IPS-NIHi11 (cell line): ENCODE measurements at regions not wholly inside any gene's neighbourhood (a gene's known extent, or its start where the extent isn't known, plus 50 kb on each side); places are given as distances from the start of the nearest gene placed in this dataset.
A peak's percentile ranks its signal among the peaks of the same experiment; 100 is the strongest.
"Not testable (repeated sequence)": the region's sequence is repeated elsewhere in the genome, so short reads cannot be mapped to it uniquely, and the experiment has no call there.

ENCODE experiments used
- DNase-seq: peaks from one replicate; pipeline ENCODE4 v3.0.0; 2012; ENCODE audit warnings: mixed read lengths, low spot score

DNA sequence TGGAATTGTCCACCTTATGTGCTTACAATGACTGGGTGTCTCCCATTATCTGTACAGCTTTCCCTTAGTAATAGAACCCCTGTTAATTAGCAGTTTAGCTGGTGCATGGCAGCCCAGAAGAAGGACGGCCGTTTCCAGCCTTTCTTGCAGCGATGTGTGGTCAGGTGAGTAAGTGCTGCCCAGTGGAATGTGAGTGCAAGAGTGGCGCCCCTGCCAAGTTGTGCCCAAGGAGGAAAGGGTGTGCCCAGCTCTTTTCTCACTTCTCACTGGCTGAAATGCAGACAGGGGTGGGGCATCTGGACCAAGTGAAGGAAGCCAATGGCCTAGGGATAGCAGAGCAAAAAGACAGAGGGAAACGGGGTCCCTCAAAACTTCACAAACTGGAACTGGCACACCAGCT lies 296.8 kb downstream of the PREX1 start:
- no peak for DNase-seq

DNA sequence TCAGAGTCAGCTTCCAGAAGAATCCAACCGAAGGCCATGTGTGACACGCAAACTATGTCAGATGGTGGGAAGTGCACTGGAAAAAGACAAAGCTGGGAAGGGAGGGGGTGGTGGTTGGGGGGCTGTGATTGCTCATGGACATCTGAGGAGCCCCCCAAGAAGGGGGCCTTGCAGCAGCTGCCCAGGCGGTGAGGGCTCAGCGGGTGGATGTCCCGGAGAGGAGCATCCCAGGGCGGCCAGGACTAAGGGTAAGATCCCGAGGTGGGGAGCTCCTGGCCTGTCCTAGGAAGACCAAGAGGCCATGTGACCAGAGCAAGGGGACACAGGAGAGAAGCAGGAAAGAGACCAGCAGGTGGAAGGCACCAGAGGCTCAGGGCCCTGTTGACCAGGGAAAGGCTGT lies 299.5 kb downstream of the PREX1 start:
- no peak for DNase-seq

DNA sequence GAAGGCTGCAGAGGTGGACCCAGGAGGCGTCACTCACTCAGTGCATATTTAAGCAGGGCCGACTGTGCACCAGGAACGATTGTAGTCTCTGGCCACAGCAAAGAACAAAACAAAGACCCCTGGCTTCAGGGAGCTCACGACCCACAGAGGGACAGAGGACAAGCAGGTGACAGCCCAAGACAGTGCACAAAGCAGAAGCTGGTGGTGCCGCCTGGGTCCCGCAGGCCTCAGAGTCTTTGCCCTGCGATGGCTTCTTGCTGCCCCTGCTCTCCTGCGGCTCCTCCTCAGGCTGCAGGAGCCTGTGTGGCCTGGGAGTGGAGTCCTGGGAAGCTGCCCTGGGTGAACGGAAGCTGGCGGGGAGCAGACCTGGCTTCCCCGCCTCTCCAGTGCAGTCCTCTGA lies 300.0 kb downstream of the PREX1 start:
- no peak for DNase-seq

DNA sequence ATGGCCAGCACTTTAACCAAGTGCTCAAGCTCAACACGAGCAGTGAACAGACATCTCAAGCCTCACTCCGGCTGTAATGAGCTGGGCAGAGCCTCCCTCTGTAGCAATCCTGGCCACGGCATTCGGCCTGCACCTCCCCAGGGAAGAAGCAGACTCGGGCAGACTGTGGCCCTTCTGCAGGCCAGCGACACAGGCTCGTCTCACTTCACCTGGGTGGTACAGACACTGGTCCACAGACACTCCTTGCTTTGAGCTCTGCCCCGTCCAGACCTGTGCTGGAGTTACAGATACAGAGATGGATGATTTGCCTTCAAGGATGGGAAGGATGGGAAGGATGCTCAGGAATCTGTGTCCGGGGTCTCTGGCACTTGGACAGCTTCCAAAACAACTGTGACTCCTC lies 300.9 kb downstream of the PREX1 start:
- DNase-seq, result no peak

DNA sequence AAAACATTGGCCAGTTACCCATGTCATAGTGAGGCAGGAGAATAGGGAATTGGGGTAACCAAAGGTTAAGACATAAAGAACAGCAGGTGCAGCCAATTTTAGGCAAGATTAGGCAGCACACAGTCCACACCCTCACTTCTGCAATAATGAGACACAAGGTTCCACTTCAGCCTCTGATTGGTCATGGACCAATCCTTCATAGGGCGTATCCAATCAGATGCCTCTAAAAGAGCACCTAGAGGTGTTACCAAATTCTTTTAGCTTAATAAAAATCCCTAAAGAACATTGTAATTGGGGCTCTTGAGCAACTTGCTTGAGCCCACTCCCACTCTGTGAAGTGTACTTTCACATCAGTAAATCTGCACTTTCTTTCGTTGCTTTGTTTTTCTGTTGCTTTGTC lies 302.4 kb downstream of the PREX1 start:
- DNase-seq, result no peak

DNA sequence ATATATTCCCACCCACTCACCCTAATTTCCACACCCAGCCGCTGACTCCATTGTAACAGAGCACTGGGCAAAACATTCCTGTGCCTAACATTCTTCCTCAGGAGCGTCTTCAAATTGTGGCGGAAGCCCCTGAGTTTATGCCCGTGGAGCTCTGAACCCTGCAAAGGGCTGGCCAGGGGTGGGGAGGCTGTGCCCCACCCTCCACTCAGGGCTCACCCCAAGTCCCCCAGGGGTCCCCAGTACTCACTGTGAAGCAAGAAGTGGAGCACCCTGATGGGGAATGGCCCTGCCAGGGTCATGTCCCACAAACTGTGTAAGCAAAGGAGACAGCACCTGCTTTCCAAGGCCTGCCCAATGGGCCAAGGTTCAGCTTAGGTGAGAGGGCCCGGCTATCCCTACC lies 303.2 kb downstream of the PREX1 start:
- DNase-seq, result no peak

DNA sequence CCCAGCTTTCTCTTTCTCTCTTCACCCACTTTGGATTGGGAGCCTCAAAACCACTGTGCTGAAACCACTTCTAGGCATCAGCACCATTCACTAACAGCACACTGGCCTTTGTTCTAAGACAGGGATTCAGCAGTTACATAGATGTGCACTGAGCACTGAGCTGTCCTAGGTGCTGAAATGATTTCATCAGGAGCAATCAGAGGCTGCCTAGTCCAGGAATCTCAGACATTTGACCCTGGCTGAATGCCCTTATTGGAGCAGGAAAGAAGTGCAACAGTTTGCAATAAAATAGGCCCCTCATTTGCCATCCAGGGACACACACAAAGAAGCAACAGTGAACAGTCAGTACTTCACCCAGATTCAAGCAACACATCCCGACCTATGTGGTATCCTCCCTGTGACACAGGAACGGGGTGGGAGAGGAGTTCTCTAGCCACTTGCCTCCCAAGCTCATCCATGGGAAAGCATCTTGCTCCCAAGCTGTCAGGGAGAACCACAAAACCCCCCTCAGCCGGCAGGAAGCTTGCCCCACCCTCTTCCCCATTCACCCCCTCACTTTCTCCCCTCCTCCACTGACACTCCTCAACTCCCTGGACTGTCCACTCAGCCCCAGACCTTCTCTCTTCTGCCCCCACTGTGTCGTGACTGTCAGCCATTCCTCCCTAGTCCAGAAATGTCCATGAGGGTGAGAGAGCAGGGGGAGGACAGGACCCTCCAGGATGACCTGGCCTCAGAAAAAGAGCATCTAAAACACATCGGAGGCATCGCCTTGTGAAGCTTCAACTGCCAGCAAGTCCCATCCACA lies 304.4 kb downstream of the PREX1 start:
- DNase-seq, result peak; percentile 90

DNA sequence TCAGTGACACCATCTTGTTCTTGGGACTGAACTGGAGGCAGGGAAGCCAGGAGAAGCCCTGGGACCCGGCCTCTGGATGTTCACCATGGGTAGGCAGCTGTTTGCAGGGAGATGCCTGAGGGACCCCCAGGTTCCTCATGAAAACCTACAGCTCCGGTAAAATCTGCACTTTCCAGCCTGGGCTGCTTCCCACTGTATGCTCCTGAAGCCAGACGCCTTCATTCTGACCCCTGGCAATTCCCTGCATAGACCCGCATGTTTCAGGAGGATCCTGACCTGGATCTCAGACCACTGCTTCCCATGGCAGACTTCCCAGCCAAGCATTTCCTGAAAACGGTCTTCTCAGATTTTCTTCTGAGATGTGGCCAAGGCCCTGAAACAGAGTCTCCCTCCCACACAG lies 306.7 kb downstream of the PREX1 start:
- DNase-seq, result no peak

DNA sequence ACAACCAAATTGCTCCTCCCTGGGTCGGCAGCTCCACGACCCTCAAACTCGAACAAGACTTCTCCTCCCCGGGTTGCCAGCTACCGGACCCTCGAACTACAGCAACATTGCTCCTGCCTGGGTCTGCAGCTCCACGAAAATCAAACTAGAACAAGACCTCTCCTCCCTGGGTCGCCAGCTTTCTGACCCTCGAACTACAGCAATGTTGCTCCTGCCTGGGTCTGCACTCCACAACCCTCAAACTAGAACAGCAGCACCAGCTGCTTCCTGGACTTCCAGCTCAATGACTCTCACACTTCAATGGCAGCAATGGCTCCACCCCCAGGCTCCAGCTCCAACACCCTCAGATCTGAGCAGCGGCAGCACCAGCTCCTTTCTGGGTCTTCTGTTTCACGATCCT lies 311.6 kb downstream of the PREX1 start:
- DNase-seq, result peak; percentile 43

DNA sequence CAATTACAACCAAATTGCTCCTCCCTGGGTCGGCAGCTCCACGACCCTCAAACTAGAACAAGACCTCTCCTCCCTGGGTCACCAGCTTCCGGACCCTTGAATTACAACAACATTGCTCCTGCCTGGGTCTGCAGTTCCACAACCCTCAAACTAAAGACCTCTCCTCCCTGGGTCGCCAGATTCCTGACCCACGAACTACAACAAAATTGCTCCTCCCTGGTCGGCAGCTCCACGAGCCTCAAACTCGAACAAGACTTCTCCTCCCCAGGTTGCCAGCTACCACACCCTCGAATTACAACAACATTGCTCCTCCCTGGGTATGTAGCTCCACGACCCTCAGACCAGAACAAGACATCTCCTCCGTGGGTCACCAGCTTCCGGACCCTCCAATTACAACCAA lies 313.2 kb downstream of the PREX1 start:
- DNase-seq, result not testable (repeated sequence)

DNA sequence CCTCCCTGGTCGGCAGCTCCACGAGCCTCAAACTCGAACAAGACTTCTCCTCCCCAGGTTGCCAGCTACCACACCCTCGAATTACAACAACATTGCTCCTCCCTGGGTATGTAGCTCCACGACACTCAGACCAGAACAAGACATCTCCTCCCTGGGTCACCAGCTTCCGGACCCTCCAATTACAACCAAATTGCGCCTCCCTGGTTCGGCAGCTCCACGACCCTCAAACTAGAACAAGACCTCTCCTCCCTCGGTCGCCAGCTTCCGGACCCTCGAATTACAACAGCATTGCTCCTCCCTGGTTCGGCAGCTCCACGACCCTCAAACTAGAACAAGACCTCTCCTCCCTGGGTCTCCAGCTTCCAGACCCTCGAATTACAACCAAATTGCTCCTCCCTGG lies 315.3 kb downstream of the PREX1 start:
- DNase-seq, result not testable (repeated sequence)

DNA sequence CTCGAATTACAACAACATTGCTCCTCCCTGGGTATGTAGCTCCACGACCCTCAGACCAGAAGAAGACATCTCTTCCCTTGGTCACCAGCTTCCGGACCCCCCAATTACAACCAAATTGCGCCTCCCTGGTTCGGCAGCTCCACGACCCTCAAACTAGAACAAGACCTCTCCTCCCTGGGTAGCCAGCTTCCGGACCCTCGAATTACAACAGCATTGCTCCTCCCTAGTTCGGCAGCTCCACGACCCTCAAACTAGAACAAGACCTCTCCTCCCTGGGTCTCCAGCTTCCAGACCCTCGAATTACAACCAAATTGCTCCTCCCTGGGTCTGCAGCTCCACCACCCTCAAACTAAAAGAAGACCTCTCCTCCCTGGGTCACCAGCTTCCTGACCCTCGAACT lies 322.7 kb downstream of the PREX1 start:
- DNase-seq, result not testable (repeated sequence)

DNA sequence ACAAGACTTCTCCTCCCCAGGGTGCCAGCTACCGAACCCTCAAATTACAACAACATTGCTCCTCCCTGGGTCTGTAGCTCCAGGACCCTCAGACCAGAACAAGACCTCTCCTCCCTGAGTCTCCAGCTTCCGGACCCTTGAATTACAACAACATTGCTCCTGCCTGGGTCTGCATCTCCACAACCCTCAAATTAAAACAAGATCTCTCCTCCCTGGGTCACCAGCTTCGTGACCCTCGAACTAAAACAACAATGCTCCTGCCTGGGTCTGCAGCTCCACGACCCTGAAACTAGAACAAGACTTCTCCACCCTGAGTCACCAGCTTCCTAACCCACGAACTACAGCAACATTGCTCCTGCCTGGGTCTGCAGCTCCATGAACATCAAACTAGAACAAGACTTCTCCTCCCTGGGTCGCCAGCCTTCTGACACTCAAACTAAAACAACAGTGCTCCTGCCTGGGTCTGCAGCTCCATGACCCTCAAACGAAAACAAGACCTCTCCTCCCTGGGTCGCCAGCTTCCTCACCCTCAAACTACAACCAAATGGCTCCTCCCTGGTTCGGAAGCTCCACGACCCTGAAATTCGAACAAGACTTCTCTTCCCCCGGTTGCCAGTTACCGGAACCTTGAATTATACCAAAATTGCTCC lies 324.5 kb downstream of the PREX1 start:
- DNase-seq, result no peak

DNA sequence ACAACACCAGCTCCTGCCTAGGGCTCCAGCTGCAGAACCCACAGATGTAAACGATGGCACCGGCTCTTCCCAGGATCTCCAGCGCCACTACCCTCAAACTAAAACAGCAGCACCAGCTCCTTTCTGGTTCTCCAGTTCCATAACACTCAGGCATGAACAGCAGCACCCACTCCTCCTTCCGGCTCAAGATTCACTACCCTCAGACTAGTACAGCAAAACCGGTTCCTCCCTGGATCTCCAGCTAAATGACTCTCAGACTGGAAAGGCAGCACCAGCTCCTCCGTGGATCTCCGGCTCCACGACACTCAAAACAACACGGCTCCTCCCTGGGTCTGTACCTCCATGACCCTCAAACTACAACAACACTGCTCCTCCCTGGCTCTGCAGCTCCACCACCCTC lies 325.0 kb downstream of the PREX1 start:
- DNase-seq, result no peak

DNA sequence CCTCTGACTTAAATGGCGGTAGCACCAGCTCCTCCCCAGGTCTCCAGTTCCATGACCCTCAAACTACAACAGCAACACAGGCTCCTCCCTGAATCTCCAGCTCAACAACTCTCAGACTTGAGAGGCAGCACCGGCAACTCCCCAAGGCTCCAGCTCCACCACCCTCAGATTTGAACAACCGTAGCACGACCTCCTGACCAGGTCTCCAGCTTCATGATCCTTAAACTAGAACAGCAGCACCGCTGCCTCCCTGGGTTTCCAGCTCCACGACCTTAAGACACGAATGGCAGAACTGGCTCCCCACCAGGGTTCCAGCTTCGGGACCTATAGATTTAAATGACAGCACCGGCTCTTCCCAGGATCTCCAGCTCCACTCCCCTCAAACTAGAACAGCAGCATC lies 325.8 kb downstream of the PREX1 start:
- DNase-seq, result no peak

DNA sequence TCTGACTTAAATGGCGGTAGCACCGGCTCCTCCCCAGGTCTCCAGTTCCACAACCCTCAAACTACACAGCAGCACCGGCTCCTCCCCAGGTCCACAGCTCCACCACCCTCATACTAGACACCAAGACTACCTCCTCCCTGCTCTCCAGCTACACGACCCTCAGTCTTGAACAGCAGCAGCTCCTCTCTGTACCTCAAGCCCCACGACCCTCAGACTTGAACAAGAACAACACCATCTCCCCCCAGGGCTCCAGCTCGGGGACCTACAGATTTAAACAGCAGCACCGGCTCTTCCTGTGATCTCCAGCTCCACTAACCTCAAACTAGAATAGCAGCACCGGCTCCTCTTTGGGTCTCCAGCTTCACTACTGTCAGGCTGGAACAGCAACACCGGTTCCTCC lies 326.9 kb downstream of the PREX1 start:
- not testable (repeated sequence) for DNase-seq

DNA sequence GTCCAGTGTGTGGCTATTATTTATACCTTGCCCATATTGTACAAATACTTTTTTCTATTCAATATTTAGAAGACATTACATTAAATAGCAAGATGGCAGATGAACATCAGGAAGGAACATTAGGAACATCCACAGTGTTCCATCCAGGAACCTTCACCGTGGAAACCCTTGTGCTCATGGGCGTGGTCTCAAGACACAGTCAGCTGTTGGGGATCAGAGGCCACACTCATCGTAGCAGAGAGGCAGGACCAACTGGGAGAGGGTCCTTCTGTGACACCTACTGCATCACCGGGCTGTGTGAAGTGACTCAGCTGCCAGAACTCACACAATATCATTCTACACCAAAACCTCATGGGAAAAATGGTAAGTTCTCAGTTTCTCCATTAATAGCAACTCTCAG lies 328.9 kb downstream of the PREX1 start:
- not testable (repeated sequence) for DNase-seq

DNA sequence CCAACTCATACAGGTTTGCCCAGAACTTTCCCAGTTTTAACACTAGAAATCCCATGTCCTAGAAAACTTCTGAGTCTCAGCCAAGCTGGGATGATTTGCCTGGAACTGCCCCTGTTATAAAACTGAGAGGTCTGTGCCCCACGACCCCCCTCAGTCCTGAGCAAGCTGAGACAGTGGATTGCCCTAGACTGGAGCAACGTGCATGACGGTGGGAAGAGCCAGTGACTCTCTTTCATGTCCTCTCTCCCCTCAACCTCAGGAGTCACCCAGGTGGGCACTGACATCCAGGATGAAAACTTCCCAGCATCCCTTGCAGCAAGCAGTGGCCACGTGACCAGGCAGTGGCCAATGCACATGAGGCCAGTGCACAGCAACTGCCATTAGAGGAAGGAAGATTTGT lies 329.7 kb downstream of the PREX1 start:
- DNase-seq, result not testable (repeated sequence)

DNA sequence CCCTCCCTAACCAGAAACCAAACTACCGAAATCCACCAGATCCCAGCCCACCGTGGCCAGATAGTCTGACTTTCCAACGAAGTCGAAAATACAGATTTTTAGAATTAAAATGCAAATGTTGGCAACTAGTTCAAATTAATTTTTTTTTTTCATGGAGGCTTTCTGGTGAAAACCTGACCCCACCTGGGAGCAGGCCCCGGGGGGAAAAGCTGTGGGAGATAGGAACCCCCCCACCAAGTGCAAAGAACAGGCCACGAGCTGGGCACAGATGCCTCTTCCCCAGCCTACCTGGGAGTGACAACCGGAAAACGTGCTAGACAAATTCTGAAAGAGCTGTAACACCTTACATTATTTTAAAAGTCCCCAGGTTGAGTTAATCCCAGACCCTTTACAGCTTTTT lies 333.8 kb downstream of the PREX1 start:
- DNase-seq, result no peak

DNA sequence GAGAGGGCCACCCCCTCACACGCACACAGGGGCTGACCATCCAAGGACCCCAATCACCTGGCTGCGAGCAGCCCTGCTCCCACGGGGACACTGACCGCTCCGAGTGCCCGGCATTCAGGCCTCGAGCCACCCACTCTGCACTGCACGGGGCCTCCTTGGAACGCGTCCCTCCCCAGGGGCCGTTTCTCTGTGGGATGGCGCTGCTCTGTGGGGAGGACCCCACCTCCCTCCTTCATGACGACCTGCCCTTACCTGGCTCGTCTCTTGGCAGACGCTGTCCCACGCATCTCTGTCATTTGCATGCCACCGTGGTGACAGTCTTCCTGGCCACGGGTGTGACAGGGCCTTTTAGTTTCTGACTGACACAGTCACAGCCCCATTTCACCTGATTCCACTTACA lies 334.5 kb downstream of the PREX1 start:
- not testable (repeated sequence) for DNase-seq

DNA sequence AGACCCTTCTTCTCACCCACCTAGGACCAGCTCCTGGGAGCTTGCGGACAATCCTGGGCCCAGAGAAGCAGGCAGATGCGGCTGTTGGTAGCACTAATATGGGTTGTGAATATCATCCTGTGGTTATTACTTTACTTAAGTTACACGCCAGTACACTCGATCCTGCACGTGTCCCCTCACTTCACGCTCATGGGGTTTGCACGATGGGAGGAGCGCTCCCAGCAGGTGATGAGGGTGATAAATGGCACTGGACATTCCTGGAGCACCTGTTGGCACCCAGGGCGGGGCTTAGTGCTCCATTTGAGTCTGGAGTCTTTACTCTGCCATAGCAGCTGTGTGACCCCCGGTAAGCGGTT lies 335.1 kb downstream of the PREX1 start:
- DNase-seq, result no peak

DNA sequence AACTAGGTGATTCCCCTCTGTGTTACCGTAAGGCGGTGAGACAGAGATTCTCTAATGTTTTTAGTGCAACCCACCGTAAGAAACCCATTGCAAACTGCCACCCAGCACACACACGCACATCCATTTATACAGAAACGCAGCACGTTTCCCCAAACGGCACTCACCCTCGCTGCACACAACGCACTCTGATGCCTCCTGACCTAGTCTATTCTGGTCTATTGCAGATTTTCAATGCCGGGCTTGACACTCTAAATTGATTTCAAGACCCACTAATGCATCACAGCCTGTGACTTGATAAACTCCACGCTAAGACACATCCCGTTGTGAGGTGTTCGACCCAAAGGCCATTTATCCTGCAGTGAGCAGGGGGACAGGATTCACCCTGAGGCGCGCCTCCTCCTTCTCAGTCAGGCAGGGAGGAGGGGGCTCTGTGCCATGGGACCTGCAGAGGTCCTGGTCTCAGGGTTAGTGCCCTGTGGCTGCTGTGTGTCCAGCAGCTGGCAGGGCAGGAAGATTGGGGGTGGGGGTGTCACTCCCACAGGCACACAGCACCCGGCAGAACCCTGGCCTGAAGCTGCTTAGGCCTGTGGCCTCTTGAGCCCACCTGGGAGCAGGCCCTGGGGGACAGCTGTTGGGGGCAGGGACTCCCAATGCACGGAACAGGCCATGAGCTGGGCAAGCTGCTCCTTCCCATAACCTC lies 335.6 kb downstream of the PREX1 start:
- no peak for DNase-seq
